GM13977 (cell line): ENCODE measurements at regions not wholly inside any gene's neighbourhood (a gene's known extent, or its start where the extent isn't known, plus 50 kb on each side); places are given as distances from the start of the nearest gene placed in this dataset.
"Not testable (repeated sequence)": the region's sequence is repeated elsewhere in the genome, so short reads cannot be mapped to it uniquely, and the experiment has no call there.

ENCODE experiments used
- DNase-seq: peaks from one replicate; pipeline ENCODE4 v3.0.0; 2012; ENCODE audit warnings: low spot score
- in situ Hi-C: fragments of 300-500 bp; cut with MboI; formaldehyde crosslinking; loops from one replicate; pipeline ENCODE4 v1.12.0; 2022; ENCODE audit warnings: low sequenced_read_pairs, low pct_unique_long_range_greater_than_20kb, mixed read lengths, inconsistent platforms; ENCODE audit not compliant: unreplicated experiment
- TF ChIP-seq, protein P1 (sequence below): IDR thresholded peaks from 2 replicates; pipeline ENCODE4 v1.5.1; 2012; ENCODE audit warnings: mild to moderate bottlenecking, control low read depth; ENCODE audit not compliant: insufficient read depth; ENCODE audit errors: extremely low read depth, missing control alignments

DNA sequence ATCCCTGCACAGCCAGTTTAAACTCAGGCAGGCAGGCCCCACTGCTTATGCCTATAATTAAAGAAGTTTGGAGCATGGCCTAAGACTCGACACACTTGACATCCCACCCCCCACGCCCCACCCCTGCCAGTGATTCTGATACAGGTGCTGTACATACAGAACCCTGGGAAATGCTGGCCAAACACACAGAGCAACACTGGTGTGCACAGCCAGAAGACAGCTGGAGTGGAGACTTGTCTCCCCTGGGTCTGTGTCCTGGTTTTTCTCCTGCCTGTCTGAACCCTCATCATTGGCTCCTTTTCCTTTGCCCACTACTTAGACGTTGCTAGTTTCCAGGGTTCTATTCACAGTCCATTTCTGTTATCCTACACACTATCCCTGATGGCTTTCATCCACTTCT lies 76.8 kb downstream of the DLEU7 start:
- DNase-seq, result no peak
- TF ChIP-seq, protein P1, sequence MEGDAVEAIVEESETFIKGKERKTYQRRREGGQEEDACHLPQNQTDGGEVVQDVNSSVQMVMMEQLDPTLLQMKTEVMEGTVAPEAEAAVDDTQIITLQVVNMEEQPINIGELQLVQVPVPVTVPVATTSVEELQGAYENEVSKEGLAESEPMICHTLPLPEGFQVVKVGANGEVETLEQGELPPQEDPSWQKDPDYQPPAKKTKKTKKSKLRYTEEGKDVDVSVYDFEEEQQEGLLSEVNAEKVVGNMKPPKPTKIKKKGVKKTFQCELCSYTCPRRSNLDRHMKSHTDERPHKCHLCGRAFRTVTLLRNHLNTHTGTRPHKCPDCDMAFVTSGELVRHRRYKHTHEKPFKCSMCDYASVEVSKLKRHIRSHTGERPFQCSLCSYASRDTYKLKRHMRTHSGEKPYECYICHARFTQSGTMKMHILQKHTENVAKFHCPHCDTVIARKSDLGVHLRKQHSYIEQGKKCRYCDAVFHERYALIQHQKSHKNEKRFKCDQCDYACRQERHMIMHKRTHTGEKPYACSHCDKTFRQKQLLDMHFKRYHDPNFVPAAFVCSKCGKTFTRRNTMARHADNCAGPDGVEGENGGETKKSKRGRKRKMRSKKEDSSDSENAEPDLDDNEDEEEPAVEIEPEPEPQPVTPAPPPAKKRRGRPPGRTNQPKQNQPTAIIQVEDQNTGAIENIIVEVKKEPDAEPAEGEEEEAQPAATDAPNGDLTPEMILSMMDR, result no peak
- in situ Hi-C loops, result no loop called here

DNA sequence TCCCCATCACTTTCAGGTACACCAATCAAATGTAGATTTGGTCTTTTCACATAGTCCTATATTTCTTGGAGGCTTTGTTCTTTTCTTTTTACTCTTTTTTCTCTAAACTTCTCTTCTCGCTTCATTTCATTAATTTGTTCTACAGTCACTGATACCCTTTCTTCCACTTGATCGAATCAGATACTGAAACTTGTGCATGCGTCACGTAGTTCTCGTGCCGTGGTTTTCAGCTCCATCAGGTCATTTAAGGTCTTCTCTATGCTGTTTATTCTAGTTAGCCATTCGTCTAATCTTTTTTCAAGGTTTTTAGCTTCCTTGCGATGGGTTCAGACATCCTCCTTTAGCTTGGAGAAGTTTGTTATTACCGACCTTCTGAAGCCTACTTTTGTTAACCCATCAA lies 70.6 kb downstream of the DLEU7 start:
- DNase-seq, in situ Hi-C loops: not testable (repeated sequence)
